ENCODE measurements at regions not wholly inside any gene's neighbourhood (a gene's known extent, or its start where the extent isn't known, plus 50 kb on each side); places are given as distances from the start of the nearest gene placed in this dataset.
"Not testable (repeated sequence)": the region's sequence is repeated elsewhere in the genome, so short reads cannot be mapped to it uniquely, and the experiment has no call there.

DNA sequence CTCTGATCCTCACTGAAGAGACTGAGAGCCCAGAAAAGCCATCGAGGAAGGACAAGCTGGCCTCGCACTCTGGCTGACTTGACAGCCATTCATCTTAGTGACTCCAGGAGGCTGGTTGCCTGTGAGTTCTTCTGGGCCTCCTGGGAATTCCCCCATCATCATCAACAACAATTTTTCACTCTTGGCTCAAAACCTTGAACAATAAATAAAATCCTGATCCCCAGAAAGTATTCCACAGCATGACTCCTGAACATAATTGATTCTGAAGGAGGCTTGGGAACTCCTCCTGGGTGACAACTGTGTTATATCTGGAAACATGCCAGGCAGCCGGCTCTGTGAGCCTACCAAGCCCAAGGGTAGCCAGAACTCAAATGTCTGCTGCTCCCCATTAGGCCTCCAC lies 188.6 kb downstream of the SHQ1 start:
- no peak for FAIRE-seq

- no peak for FAIRE-seq
Observed at GRCh38 chr3:72659188-72659587, 189.1 kb downstream of the SHQ1 start.

- FAIRE-seq, result no peak
Observed at GRCh38 chr3:72658466-72659100, 189.7 kb downstream of the SHQ1 start.

DNA sequence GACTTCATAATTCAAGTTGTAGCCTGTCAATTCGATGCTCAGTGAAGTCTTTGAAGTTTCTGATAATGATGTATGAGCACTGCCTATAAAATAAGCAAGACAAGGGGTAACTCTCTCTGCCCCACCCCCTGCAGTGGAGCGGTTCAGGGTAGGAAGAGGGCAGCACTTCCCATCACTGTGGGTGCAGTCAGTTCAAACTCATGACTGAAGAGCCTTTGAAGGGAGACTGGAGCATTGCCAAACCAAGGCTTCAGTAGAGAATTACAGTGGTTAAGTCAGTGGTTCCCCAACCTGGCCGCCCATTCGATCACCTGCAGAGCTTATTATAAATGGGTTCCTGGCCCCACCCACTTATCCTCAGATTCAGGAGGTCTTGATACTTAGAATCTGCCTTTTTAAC lies 190.6 kb downstream of the SHQ1 start:
- FAIRE-seq, result no peak

DNA sequence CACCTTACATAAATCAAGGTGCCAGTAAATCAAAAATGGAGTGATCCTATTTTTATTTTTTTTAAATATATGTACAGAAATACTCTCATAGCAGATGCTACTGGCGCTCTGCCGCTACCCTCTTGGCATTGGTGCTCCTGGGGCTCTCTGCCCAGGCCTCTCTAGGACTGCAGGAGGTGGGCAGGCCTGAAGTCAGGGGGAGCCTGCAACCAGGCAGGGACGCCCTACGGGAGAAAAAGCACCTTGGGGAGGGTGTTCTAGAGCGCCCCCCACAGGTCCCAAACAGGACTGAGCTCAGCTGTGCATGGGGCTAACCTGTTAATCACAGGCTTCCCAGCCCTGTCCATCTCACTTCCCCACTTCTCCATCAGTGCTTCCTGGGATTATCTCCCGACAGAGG lies 192.5 kb downstream of the SHQ1 start:
- no peak for FAIRE-seq

- no peak for FAIRE-seq
Observed at GRCh38 chr3:72655131-72655551, 193.1 kb downstream of the SHQ1 start.

DNA sequence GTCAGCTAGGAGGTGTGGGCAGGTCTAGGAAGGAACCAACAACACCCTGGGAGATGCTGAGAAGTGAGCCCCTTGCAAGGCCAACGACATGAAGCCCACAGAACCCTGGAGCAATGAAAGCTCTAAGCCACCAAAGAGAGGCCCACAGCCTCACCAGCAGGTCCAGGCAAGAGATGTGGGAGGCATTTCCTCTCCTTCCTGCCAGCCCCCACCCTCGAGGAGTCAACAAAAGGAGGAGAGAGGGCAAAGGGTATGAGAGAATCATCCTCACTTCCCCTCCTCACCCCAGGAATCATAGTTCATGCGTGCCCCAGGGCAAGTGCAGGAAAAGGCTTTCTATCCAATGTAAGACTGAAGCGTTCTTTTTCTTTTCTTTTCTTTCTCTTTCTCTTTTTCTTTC lies 195.8 kb downstream of the SHQ1 start:
- FAIRE-seq, result no peak

GRCh38 chr3:72651498-72651897 lies 196.7 kb downstream of the SHQ1 start:
- FAIRE-seq, result no peak

DNA sequence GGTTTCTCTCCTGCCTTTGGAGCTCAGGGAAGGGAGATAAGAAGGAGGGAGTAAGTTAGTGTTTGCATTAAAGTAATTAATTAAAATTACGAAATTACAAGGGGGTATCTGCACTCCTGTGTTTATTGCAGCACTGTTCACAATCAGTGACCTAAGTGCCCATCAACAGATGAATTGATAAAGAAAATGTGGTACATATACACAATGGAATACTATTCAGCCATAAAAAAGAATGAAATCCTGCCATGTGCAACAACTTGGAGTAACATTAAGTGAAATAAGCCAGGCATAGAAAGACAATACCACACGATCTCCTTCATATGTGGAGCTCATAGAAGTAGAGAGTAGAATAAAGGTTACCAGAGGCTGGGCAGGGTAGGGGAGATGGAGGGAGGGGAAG lies 202.0 kb downstream of the SHQ1 start:
- FAIRE-seq, result no peak

- FAIRE-seq, result not testable (repeated sequence)
Observed at GRCh38 chr3:72643635-72644034, 204.6 kb downstream of the SHQ1 start.

GRCh38 chr3:72641684-72642083 lies 206.6 kb downstream of the SHQ1 start:
- FAIRE-seq, result no peak

DNA sequence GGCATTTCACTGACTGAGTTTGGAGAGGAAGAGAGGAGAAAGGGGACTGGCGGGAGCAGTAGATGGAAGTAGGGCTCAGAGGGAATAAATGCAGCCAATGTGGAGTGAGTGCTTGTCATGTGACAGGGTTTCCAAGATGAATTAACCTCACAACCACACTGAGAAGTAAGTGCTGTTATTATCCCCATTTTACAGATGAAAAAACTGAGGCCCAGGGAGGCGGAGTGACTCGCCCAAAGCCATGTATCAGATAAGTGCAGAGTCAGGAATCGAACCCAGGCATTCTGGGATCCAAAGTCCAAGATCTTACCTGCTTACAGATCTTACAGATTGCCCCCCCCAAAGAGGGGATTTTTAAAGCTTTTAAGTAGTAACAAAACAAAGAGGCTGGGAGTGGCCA lies 207.2 kb downstream of the SHQ1 start:
- no peak for FAIRE-seq

DNA sequence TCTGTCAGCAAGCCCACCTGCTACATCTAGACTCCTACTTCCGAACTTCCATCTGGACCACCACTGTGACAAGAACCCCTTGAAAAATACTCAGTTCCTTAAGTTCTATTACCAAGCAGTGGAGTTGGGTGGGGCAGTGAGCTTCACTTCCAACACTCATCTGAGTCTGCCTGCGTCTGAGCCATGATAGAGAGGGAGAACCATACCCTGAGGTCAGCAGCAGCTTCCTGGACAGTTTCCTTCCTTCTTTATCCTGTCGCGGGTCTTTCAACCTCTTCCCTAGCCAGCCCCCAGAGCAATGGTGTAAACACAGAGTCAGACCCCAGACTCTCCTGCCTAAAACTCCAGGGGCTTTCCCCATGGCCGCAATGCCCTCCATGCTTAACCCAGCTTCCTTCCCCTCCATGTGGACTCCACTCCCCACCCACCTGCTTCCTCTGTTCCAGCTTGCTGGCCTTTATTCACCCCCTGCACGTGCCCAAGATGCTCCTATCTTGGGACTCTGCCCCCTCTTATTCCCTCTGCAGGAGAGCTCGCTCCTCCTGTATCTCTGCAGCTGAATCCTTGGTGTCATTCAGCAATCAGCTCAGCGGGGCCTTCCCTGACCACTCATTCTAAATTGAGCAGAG lies 211.2 kb downstream of the SHQ1 start:
- FAIRE-seq, result no peak

DNA sequence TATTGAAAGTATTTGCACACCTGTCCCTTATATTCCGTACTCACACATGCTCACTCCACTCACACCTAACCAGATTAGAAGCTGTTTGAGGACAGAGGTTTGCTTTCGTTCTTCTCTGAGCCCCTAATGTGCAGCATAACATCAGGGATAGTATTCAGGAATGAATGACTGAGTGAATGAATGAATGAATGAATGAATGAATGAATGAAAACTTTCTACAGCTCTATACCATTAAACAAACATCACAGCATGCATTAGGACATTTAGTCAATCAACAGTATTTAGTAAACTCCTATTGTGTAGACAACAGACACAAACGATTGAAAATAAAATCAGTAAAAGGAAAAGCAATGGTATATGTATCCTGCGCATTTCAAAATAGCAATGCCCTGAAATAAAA lies 212.7 kb downstream of the SHQ1 start:
- FAIRE-seq, result no peak

GRCh38 chr3:72634128-72634527 lies 214.1 kb downstream of the SHQ1 start:
- no peak for FAIRE-seq

DNA sequence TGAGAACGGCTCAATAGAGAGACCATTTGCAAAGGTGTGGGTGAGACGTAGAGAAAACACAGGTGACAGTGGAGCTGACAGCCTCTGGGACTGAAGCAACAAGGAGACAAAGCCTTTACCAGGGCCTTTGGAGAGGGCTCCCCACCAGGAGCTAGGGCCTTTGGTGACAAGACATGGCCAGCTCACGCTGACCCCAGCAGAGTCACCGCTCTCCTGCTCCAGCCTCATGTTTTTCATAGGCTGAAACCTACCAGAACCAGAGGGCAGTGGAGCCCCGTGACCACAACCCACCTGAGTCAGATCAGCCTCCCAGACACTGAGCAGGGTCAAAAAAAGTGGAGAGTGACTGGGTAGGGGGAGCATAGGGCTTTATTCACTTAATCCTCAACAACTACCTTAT lies 214.7 kb downstream of the SHQ1 start:
- FAIRE-seq, result no peak

- FAIRE-seq, result no peak
Observed at GRCh38 chr3:72633121-72633520, 215.1 kb downstream of the SHQ1 start.

- no peak for FAIRE-seq
Observed at GRCh38 chr3:72632129-72632528, 216.1 kb downstream of the SHQ1 start.

- FAIRE-seq, result no peak
Observed at GRCh38 chr3:72630969-72631344, 217.3 kb downstream of the SHQ1 start.

DNA sequence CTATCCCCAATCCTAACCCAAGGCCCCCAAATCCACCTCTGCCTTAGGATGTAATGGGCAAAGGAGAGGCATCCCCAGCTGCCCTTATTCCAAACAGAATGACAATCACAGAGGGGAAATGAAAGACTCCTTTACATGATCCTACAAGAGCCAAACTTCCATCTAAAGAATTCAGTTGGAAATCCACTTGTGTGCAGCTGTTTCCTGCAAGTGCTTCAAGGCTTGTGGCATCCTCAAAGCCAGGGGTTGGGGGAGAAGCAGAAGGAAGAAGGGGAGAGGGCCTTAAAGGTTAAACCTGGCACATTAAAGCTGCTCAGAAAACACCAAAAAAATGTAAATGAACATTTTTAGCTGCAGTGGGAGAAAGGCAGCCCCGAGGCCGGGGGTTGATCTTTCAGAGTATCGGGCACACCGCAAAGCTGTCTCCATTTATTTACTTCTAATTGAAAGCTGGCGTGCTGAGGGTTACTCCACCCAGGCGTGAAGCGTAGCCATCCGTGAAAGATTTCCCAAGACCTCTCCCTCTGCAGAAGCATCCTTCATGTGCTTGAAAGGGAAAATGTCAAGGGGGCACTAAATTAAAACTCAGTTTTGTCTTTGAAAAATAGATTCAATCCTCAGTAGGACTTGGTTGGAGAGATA lies 217.8 kb downstream of the SHQ1 start:
- no peak for FAIRE-seq

GRCh38 chr3:72629191-72629631 lies 219.0 kb downstream of the SHQ1 start:
- FAIRE-seq, result no peak

GRCh38 chr3:72628065-72628464 lies 220.2 kb downstream of the SHQ1 start:
- no peak for FAIRE-seq

DNA sequence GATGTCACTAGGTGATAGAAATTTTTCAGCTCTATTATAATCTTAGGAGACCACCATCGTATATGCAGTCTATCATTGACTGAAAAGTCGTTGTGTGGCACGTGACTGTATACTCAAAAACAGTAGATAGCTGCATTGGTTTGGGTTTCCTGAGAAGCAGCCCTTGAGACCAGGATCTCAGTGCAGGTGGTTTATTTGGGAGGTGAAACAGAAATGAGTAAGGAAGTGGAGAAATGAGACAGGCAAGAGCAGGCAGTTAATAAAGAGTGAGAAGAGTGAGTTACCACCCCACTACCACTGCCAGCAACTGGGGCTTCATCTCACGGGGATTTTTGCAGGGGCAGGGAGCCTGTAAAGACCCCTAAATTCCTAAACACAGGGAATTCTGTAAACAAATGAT lies 221.0 kb downstream of the SHQ1 start:
- FAIRE-seq, result no peak

GRCh38 chr3:72625602-72626337 lies 222.5 kb downstream of the SHQ1 start:
- no peak for FAIRE-seq
